Erythroblast (primary cell): ENCODE measurements at regions not wholly inside any gene's neighbourhood (a gene's known extent, or its start where the extent isn't known, plus 50 kb on each side); places are given as distances from the start of the nearest gene placed in this dataset.

ENCODE experiments used
- GATA1 ChIP-seq: IDR thresholded peaks from 2 replicates; pipeline ENCODE4 v1.6.1; 2011; ENCODE audit warnings: low read depth, mild to moderate bottlenecking, control low read depth, low read length, moderate library complexity
- POLR2A ChIP-seq: IDR thresholded peaks from 2 replicates; pipeline ENCODE4 v1.6.1; 2011; ENCODE audit warnings: mild to moderate bottlenecking, low read length

DNA sequence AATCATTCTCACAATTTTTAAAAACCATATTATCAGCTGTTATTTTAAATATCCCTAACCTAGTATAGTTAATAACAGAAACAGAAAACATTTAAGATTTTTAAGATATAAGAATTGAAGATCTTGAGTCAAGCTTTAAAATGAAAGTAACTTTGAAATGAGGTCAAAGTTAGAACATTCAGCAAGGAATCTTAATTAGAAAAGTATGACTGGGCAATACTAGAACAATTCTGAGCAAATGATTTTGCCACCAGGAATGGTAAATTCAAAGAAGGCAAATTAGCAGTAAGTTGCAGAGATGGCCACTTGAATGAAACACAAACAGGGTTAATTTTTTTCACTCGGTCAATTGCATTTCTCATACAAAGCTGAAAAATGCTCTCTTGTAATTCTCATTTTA, 117.9 kb downstream of the NXNL2 start:
- TF ChIP-seq POLR2A = no peak
- no peak for TF ChIP-seq GATA1
